ENCODE measurements at regions not wholly inside any gene's neighbourhood (a gene's known extent, or its start where the extent isn't known, plus 50 kb on each side); places are given as distances from the start of the nearest gene placed in this dataset.

GRCh38 chr2:105179469-105180372, 61.8 kb upstream of the GPR45 start:
- WGBS, 2 donors, result 31 to 46% methylated on average over 15 of the region's 15 CpGs
- DNase-seq, result peak; percentile 65 to 78
- intact Hi-C loops (cut with DNase I), result no loop called here
- Histone ChIP-seq H3K27me3 (no peaks in the 10 kb centered on the region), H3K36me3 (no peaks in the 10 kb centered on the region), H3K4me3 (replicated peaks in 1 of 3) (no peak overlapping the region), H3K4me1 (peaks cover 32 to 35% of the 10 kb centered on the region in 2 donors), H3K27ac (peak overlapping the region; percentile 32 to 69 (median 61)), H3K9me3 (no peaks in the 10 kb centered on the region)
- no peak for TF ChIP-seq POLR2A (IDR thresholded peaks at IDR 0.05)
- peak in 3 of 6 experiments; percentile 16 to 47 (median 37) for TF ChIP-seq CTCF (IDR thresholded peaks at IDR 0.05)

- intact Hi-C loops (cut with DNase I), result no loop called here
- TF ChIP-seq POLR2A (IDR thresholded peaks at IDR 0.05) (peak in 1 of 2 donors; percentile 16), CTCF (IDR thresholded peaks at IDR 0.05) (no peak)
- peak overlapping the region; percentile 52 to 69 (median 61) for H3K27ac ChIP-seq
- H3K9me3 ChIP-seq, result no peaks in the 10 kb centered on the region
- no peaks in the 10 kb centered on the region for H3K36me3 ChIP-seq
- H3K4me1 ChIP-seq, result peaks cover 26 to 27% of the 10 kb centered on the region in 2 donors
- WGBS, 2 donors, result 31 to 35% methylated on average over 9 to 11 of the region's 11 CpGs
- peak; percentile 86 to 88 for DNase-seq
- H3K4me3 ChIP-seq (replicated peaks in 1 of 3), result no peak overlapping the region
- H3K27me3 ChIP-seq, result no peaks in the 10 kb centered on the region
These were observed 61.0 kb upstream of the GPR45 start for GRCh38 chr2:105180491-105180972.

- no peak overlapping the region for H3K4me3 ChIP-seq (replicated peaks in 1 of 3)
- H3K36me3 ChIP-seq, result no peaks in the 10 kb centered on the region
- intact Hi-C loops (cut with DNase I), result no loop called here
- DNase-seq, result no peak
- WGBS, 2 donors, result 59 to 62% methylated on average over 6 of the region's 6 CpGs
- peaks cover 19 to 20% of the 10 kb centered on the region in 2 donors for H3K4me1 ChIP-seq
- no peak for TF ChIP-seq CTCF (IDR thresholded peaks at IDR 0.05)
- no peak for TF ChIP-seq POLR2A (IDR thresholded peaks at IDR 0.05)
- no peaks in the 10 kb centered on the region for H3K9me3 ChIP-seq
- peak overlapping the region; percentile 50 to 69 (median 52) for H3K27ac ChIP-seq
- no peaks in the 10 kb centered on the region for H3K27me3 ChIP-seq
These were observed 60.3 kb upstream of the GPR45 start for GRCh38 chr2:105181282-105181681.

GRCh38 chr2:105183555-105184323, 57.8 kb upstream of the GPR45 start:
- H3K27me3 ChIP-seq, result no peaks in the 10 kb centered on the region
- no peak overlapping the region for H3K4me3 ChIP-seq (replicated peaks in 1 of 3)
- intact Hi-C loops (cut with DNase I), result no loop called here
- H3K9me3 ChIP-seq, result no peaks in the 10 kb centered on the region
- WGBS, 2 donors, result 85 to 91% methylated on average over 10 of the region's 10 CpGs
- no peak for DNase-seq
- H3K36me3 ChIP-seq, result no peaks in the 10 kb centered on the region
- no peak for TF ChIP-seq CTCF (IDR thresholded peaks at IDR 0.05)
- TF ChIP-seq POLR2A (IDR thresholded peaks at IDR 0.05), result no peak
- peaks cover 14% of the 10 kb centered on the region in 2 donors for H3K4me1 ChIP-seq
- H3K27ac ChIP-seq, result no peak overlapping the region

All from thyroid gland (tissue), 4 donors.